HG03060 (cell line): ENCODE measurements at regions not wholly inside any gene's neighbourhood (a gene's known extent, or its start where the extent isn't known, plus 50 kb on each side); places are given as distances from the start of the nearest gene placed in this dataset.
"Not testable (repeated sequence)": the region's sequence is repeated elsewhere in the genome, so short reads cannot be mapped to it uniquely, and the experiment has no call there.

Experiments
- ATAC-seq: cut with Tn5 transposase; IDR thresholded peaks from one replicate; pipeline ENCODE4 v1.9.1; 2021; ENCODE audit warnings: low read depth, moderate number of reproducible peaks; ENCODE audit not compliant: unreplicated experiment

GRCh38 chr1:195721210-195721971 lies 886.8 kb downstream of the KCNT2 start:
- ATAC-seq, result no peak

- no peak for ATAC-seq
These were observed 890.6 kb downstream of the KCNT2 start for GRCh38 chr1:195717651-195718050.

GRCh38 chr1:195715652-195716051 lies 892.6 kb downstream of the KCNT2 start:
- ATAC-seq, result no peak

GRCh38 chr1:195714248-195714647 lies 894.0 kb downstream of the KCNT2 start:
- ATAC-seq, result no peak

- no peak for ATAC-seq
These were observed 898.4 kb downstream of the KCNT2 start for GRCh38 chr1:195709821-195710220.

- no peak for ATAC-seq
These were observed 904.2 kb downstream of the KCNT2 start for GRCh38 chr1:195704028-195704427.

- ATAC-seq, result no peak
These were observed 907.1 kb downstream of the KCNT2 start for GRCh38 chr1:195701149-195701548.

- ATAC-seq, result peak; percentile 100
These were observed 911.1 kb downstream of the KCNT2 start for GRCh38 chr1:195697130-195697529.

- ATAC-seq, result no peak
These were observed 921.5 kb downstream of the KCNT2 start for GRCh38 chr1:195686764-195687163.

- no peak for ATAC-seq
These were observed 943.6 kb downstream of the KCNT2 start for GRCh38 chr1:195664628-195665027.

- no peak for ATAC-seq
These were observed 944.5 kb downstream of the KCNT2 start for GRCh38 chr1:195663549-195664280.

- no peak for ATAC-seq
These were observed 951.5 kb downstream of the KCNT2 start for GRCh38 chr1:195656780-195657179.

GRCh38 chr1:195648875-195649274 lies 959.4 kb downstream of the KCNT2 start:
- ATAC-seq, result not testable (repeated sequence)

- ATAC-seq, result no peak
These were observed 970.7 kb downstream of the KCNT2 start for GRCh38 chr1:195637539-195637938.

GRCh38 chr1:195618287-195618686 lies 990.0 kb downstream of the KCNT2 start:
- no peak for ATAC-seq

GRCh38 chr1:195617106-195617505 lies 991.1 kb downstream of the KCNT2 start:
- no peak for ATAC-seq

GRCh38 chr1:195608883-195609282 lies 999.4 kb downstream of the KCNT2 start:
- no peak for ATAC-seq

GRCh38 chr1:195606483-195606882 lies 1001.8 kb downstream of the KCNT2 start:
- ATAC-seq, result no peak

GRCh38 chr1:195604287-195604686 lies 1004.0 kb downstream of the KCNT2 start:
- ATAC-seq, result no peak

GRCh38 chr1:195597891-195598290 lies 1010.3 kb downstream of the KCNT2 start:
- no peak for ATAC-seq

- no peak for ATAC-seq
These were observed 1013.5 kb downstream of the KCNT2 start for GRCh38 chr1:195594773-195595172.

- no peak for ATAC-seq
These were observed 1013.9 kb downstream of the KCNT2 start for GRCh38 chr1:195594322-195594721.
